HG02588 (cell line): ENCODE measurements at regions not wholly inside any gene's neighbourhood (a gene's known extent, or its start where the extent isn't known, plus 50 kb on each side); places are given as distances from the start of the nearest gene placed in this dataset.

Experiments used
- ATAC-seq: cut with Tn5 transposase; IDR thresholded peaks from one replicate; pipeline ENCODE4 v1.9.1; 2021; ENCODE audit warnings: mild to moderate bottlenecking, moderate library complexity; ENCODE audit not compliant: unreplicated experiment

- no peak for ATAC-seq
These were observed 54.5 kb upstream of the APP start for GRCh38 chr21:26225046-26225445.

- ATAC-seq: no peak
These were observed 53.8 kb upstream of the APP start for GRCh38 chr21:26224366-26224765.
